ENCODE measurements at regions not wholly inside any gene's neighbourhood (a gene's known extent, or its start where the extent isn't known, plus 50 kb on each side); places are given as distances from the start of the nearest gene placed in this dataset.

GRCh38 chr11:15826826-15827225 is 529.5 kb downstream of the SOX6 start:
- Histone ChIP-seq H3K4me1 (ENCODE audit: control insufficient read depth in 2 of 2, insufficient read depth in 2 of 2, low read length in 2 of 2) (no peaks in the 10 kb centered on the region), H3K36me3 (ENCODE audit: control insufficient read depth in 2 of 2, insufficient read depth in 2 of 2, low read length in 1 of 2) (no peaks in the 10 kb centered on the region), H3K27ac (ENCODE audit: low read depth in 1 of 2, low read length in 1 of 2) (no peak overlapping the region), H3K27me3 (ENCODE audit: control insufficient read depth in 2 of 2, insufficient read depth in 1 of 2, low read length in 1 of 2) (no peaks in the 10 kb centered on the region), H3K9me3 (ENCODE audit: control insufficient read depth in 2 of 2, insufficient read depth in 1 of 2, low read length in 1 of 2) (no peaks in the 10 kb centered on the region), H3K4me3 (ENCODE audit: low read length in 2 of 2) (no peak overlapping the region)
- DNase-seq (ENCODE audit: low read depth in 6 of 9, low spot score in 9 of 9): peak in 1 of 9 donors; percentile 5

- Histone ChIP-seq H3K27ac (ENCODE audit: low read depth in 1 of 2, low read length in 1 of 2) (no peak overlapping the region), H3K27me3 (ENCODE audit: control insufficient read depth in 2 of 2, insufficient read depth in 1 of 2, low read length in 1 of 2) (no peaks in the 10 kb centered on the region), H3K9me3 (ENCODE audit: control insufficient read depth in 2 of 2, insufficient read depth in 1 of 2, low read length in 1 of 2) (no peaks in the 10 kb centered on the region), H3K4me3 (ENCODE audit: low read length in 2 of 2) (no peak overlapping the region), H3K36me3 (ENCODE audit: control insufficient read depth in 2 of 2, insufficient read depth in 2 of 2, low read length in 1 of 2) (no peaks in the 10 kb centered on the region), H3K4me1 (ENCODE audit: control insufficient read depth in 2 of 2, insufficient read depth in 2 of 2, low read length in 2 of 2) (no peaks in the 10 kb centered on the region)
- 94% methylated on average over 9 of the region's 9 CpGs for WGBS
- DNase-seq (ENCODE audit: low read depth in 6 of 9, low spot score in 9 of 9): no peak
Measured at GRCh38 chr11:15828215-15828853, 528.0 kb downstream of the SOX6 start.

GRCh38 chr11:15829312-15829711 is 527.0 kb downstream of the SOX6 start:
- H3K36me3 ChIP-seq (ENCODE audit: control insufficient read depth in 2 of 2, insufficient read depth in 2 of 2, low read length in 1 of 2): no peaks in the 10 kb centered on the region
- H3K9me3 ChIP-seq (ENCODE audit: control insufficient read depth in 2 of 2, insufficient read depth in 1 of 2, low read length in 1 of 2): no peaks in the 10 kb centered on the region
- H3K4me3 ChIP-seq (ENCODE audit: low read length in 2 of 2): no peak overlapping the region
- no peaks in the 10 kb centered on the region for H3K4me1 ChIP-seq (ENCODE audit: control insufficient read depth in 2 of 2, insufficient read depth in 2 of 2, low read length in 2 of 2)
- H3K27ac ChIP-seq (ENCODE audit: low read depth in 1 of 2, low read length in 1 of 2): no peak overlapping the region
- no peak for DNase-seq (ENCODE audit: low read depth in 6 of 9, low spot score in 9 of 9)
- no peaks in the 10 kb centered on the region for H3K27me3 ChIP-seq (ENCODE audit: control insufficient read depth in 2 of 2, insufficient read depth in 1 of 2, low read length in 1 of 2)
- WGBS: 70% methylated on average over 1 of the region's 1 CpG

GRCh38 chr11:15830741-15831428 is 525.5 kb downstream of the SOX6 start:
- Histone ChIP-seq H3K4me1 (ENCODE audit: control insufficient read depth in 2 of 2, insufficient read depth in 2 of 2, low read length in 2 of 2) (no peaks in the 10 kb centered on the region), H3K4me3 (ENCODE audit: low read length in 2 of 2) (no peak overlapping the region), H3K27me3 (ENCODE audit: control insufficient read depth in 2 of 2, insufficient read depth in 1 of 2, low read length in 1 of 2) (no peaks in the 10 kb centered on the region), H3K27ac (ENCODE audit: low read depth in 1 of 2, low read length in 1 of 2) (no peak overlapping the region), H3K36me3 (ENCODE audit: control insufficient read depth in 2 of 2, insufficient read depth in 2 of 2, low read length in 1 of 2) (no peaks in the 10 kb centered on the region), H3K9me3 (ENCODE audit: control insufficient read depth in 2 of 2, insufficient read depth in 1 of 2, low read length in 1 of 2) (no peaks in the 10 kb centered on the region)
- 93% methylated on average over 9 of the region's 9 CpGs for WGBS
- DNase-seq (ENCODE audit: low read depth in 6 of 9, low spot score in 9 of 9): no peak

- Histone ChIP-seq H3K9me3 (ENCODE audit: control insufficient read depth in 2 of 2, insufficient read depth in 1 of 2, low read length in 1 of 2) (no peaks in the 10 kb centered on the region), H3K4me3 (ENCODE audit: low read length in 2 of 2) (no peak overlapping the region), H3K27ac (ENCODE audit: low read depth in 1 of 2, low read length in 1 of 2) (no peak overlapping the region), H3K36me3 (ENCODE audit: control insufficient read depth in 2 of 2, insufficient read depth in 2 of 2, low read length in 1 of 2) (no peaks in the 10 kb centered on the region), H3K27me3 (ENCODE audit: control insufficient read depth in 2 of 2, insufficient read depth in 1 of 2, low read length in 1 of 2) (no peaks in the 10 kb centered on the region), H3K4me1 (ENCODE audit: control insufficient read depth in 2 of 2, insufficient read depth in 2 of 2, low read length in 2 of 2) (no peaks in the 10 kb centered on the region)
- DNase-seq (ENCODE audit: low read depth in 6 of 9, low spot score in 9 of 9): no peak
- WGBS: 96% methylated on average over 7 of the region's 7 CpGs
Measured at GRCh38 chr11:15835788-15836411, 520.4 kb downstream of the SOX6 start.

- WGBS: 89% methylated on average over 1 of the region's 1 CpG
- no peak overlapping the region for H3K27ac ChIP-seq (ENCODE audit: low read depth in 1 of 2, low read length in 1 of 2)
Measured at GRCh38 chr11:15836795-15837194, 519.6 kb downstream of the SOX6 start.

GRCh38 chr11:15837901-15838489 is 518.4 kb downstream of the SOX6 start:
- WGBS: 97% methylated on average over 4 of the region's 4 CpGs
- H3K27me3 ChIP-seq (ENCODE audit: control insufficient read depth in 2 of 2, insufficient read depth in 1 of 2, low read length in 1 of 2): no peaks in the 10 kb centered on the region
- no peak overlapping the region for H3K4me3 ChIP-seq (ENCODE audit: low read length in 2 of 2)
- no peaks in the 10 kb centered on the region for H3K9me3 ChIP-seq (ENCODE audit: control insufficient read depth in 2 of 2, insufficient read depth in 1 of 2, low read length in 1 of 2)
- H3K27ac ChIP-seq (ENCODE audit: low read depth in 1 of 2, low read length in 1 of 2): no peak overlapping the region
- H3K4me1 ChIP-seq (ENCODE audit: control insufficient read depth in 2 of 2, insufficient read depth in 2 of 2, low read length in 2 of 2): no peaks in the 10 kb centered on the region
- no peaks in the 10 kb centered on the region for H3K36me3 ChIP-seq (ENCODE audit: control insufficient read depth in 2 of 2, insufficient read depth in 2 of 2, low read length in 1 of 2)
- DNase-seq (ENCODE audit: low read depth in 6 of 9, low spot score in 9 of 9): no peak

More at GRCh38 chr11:15836795-15837194, 519.6 kb downstream of the SOX6 start:
- no peaks in the 10 kb centered on the region for H3K36me3 ChIP-seq (ENCODE audit: control insufficient read depth in 2 of 2, insufficient read depth in 2 of 2, low read length in 1 of 2)
- no peak overlapping the region for H3K4me3 ChIP-seq (ENCODE audit: low read length in 2 of 2)
- no peaks in the 10 kb centered on the region for H3K27me3 ChIP-seq (ENCODE audit: control insufficient read depth in 2 of 2, insufficient read depth in 1 of 2, low read length in 1 of 2)
- no peaks in the 10 kb centered on the region for H3K9me3 ChIP-seq (ENCODE audit: control insufficient read depth in 2 of 2, insufficient read depth in 1 of 2, low read length in 1 of 2)
- no peak for DNase-seq (ENCODE audit: low read depth in 6 of 9, low spot score in 9 of 9)
- no peaks in the 10 kb centered on the region for H3K4me1 ChIP-seq (ENCODE audit: control insufficient read depth in 2 of 2, insufficient read depth in 2 of 2, low read length in 2 of 2)

- 92% methylated on average over 3 of the region's 3 CpGs for WGBS
Measured at GRCh38 chr11:15839061-15839460, 517.3 kb downstream of the SOX6 start.

GRCh38 chr11:15840966-15841365 is 515.4 kb downstream of the SOX6 start:
- H3K36me3 ChIP-seq (ENCODE audit: control insufficient read depth in 2 of 2, insufficient read depth in 2 of 2, low read length in 1 of 2): no peaks in the 10 kb centered on the region
- no peaks in the 10 kb centered on the region for H3K4me1 ChIP-seq (ENCODE audit: control insufficient read depth in 2 of 2, insufficient read depth in 2 of 2, low read length in 2 of 2)
- H3K27me3 ChIP-seq (ENCODE audit: control insufficient read depth in 2 of 2, insufficient read depth in 1 of 2, low read length in 1 of 2): no peaks in the 10 kb centered on the region
- DNase-seq (ENCODE audit: low read depth in 6 of 9, low spot score in 9 of 9): no peak
- no peak overlapping the region for H3K4me3 ChIP-seq (ENCODE audit: low read length in 2 of 2)
- WGBS: 96% methylated on average over 2 of the region's 2 CpGs
- no peaks in the 10 kb centered on the region for H3K9me3 ChIP-seq (ENCODE audit: control insufficient read depth in 2 of 2, insufficient read depth in 1 of 2, low read length in 1 of 2)
- H3K27ac ChIP-seq (ENCODE audit: low read depth in 1 of 2, low read length in 1 of 2): no peak overlapping the region

More at GRCh38 chr11:15839061-15839460, 517.3 kb downstream of the SOX6 start:
- no peak for DNase-seq (ENCODE audit: low read depth in 6 of 9, low spot score in 9 of 9)
- Histone ChIP-seq H3K27me3 (ENCODE audit: control insufficient read depth in 2 of 2, insufficient read depth in 1 of 2, low read length in 1 of 2) (no peaks in the 10 kb centered on the region), H3K27ac (ENCODE audit: low read depth in 1 of 2, low read length in 1 of 2) (no peak overlapping the region), H3K4me3 (ENCODE audit: low read length in 2 of 2) (no peak overlapping the region), H3K36me3 (ENCODE audit: control insufficient read depth in 2 of 2, insufficient read depth in 2 of 2, low read length in 1 of 2) (no peaks in the 10 kb centered on the region), H3K9me3 (ENCODE audit: control insufficient read depth in 2 of 2, insufficient read depth in 1 of 2, low read length in 1 of 2) (no peaks in the 10 kb centered on the region), H3K4me1 (ENCODE audit: control insufficient read depth in 2 of 2, insufficient read depth in 2 of 2, low read length in 2 of 2) (no peaks in the 10 kb centered on the region)
